ENCODE measurements at regions not wholly inside any gene's neighbourhood (a gene's known extent, or its start where the extent isn't known, plus 50 kb on each side); places are given as distances from the start of the nearest gene placed in this dataset.

DNA sequence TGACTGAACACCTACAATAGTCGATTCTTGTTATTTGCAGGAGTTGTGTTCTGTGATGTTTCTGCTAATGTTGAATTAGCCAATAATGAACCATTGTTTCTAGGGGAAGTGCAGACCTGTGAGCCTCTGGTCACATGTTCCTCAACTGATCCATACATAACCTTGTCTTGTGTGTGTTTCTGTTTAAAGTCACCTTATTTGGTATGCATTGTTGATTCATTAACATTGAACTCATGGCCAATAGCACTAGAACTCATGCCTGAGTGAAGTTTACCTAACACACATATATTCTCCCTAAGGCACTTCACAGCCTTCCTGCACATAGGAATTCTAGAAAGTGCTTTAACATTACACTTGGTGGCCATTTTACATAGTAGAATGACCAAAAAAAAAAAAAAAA lies 271.8 kb upstream of the PLET1 start:
- no peak for TF ChIP-seq POLR2A (IDR thresholded peaks at IDR 0.05)
- TF ChIP-seq CTCF (IDR thresholded peaks at IDR 0.05), result no peak
- no peak for TF ChIP-seq POLR2AphosphoS5 (IDR thresholded peaks at IDR 0.05)

Measured in breast epithelium (tissue), 3 donors.